Panc1 (cell line): ENCODE measurements at regions not wholly inside any gene's neighbourhood (a gene's known extent, or its start where the extent isn't known, plus 50 kb on each side); places are given as distances from the start of the nearest gene placed in this dataset.
"Not testable (repeated sequence)": the region's sequence is repeated elsewhere in the genome, so short reads cannot be mapped to it uniquely, and the experiment has no call there.

Source experiments
- ATAC-seq: fragments of 200-7000 bp; cut with Tn5 transposase; 2 replicates; pipeline ENCODE4 v1.9.1; 2020; ENCODE audit warnings: mild to moderate bottlenecking, moderate library complexity
- BruUV-seq: library from RNA; stranded (reverse); fragments of 400-500 nt; replicated peaks from 2 replicates; lab custom pipeline; 2021; lab: Mats Ljungman, UMichigan
- CTCF ChIA-PET: fragments of 300-600 bp; sonication (Branson Sonifier 250); formaldehyde crosslinking; loops from one replicate; lab custom pipeline; 2022; ENCODE audit warnings: antibody characterized with exemption; lab: Charles Lee
- POLR2A ChIA-PET: fragments of 300-600 bp; sonication (Branson Sonifier 250); formaldehyde crosslinking; loops from one replicate; lab custom pipeline; 2022; ENCODE audit warnings: antibody characterized with exemption; lab: Charles Lee
- DNase-seq: peaks from one replicate; pipeline ENCODE4 v3.0.0-alpha.2; 2010; ENCODE audit warnings: low read depth, low spot score
- H3K27ac ChIP-seq: 2 replicates; pipeline ENCODE4 v1.5.1; 2011; ENCODE audit warnings: mild to moderate bottlenecking, low read length, inconsistent platforms
- H3K27me3 ChIP-seq: fragments of 200-500 bp; sonication (Bioruptor generic); 2 replicates; pipeline ENCODE4 v1.6.0; 2014; ENCODE audit warnings: low read length, inconsistent platforms; ENCODE audit not compliant: control insufficient read depth, insufficient read depth
- H3K36me3 ChIP-seq: fragments of 200-500 bp; sonication (Bioruptor generic); 2 replicates; pipeline ENCODE4 v1.5.1; 2014; ENCODE audit warnings: inconsistent platforms, mild to moderate bottlenecking, low read length, moderate library complexity; ENCODE audit not compliant: control insufficient read depth, insufficient read depth
- H3K4me1 ChIP-seq: 2 replicates; pipeline ENCODE4 v1.5.1; 2011; ENCODE audit warnings: inconsistent platforms, mild to moderate bottlenecking, low read length, moderate library complexity; ENCODE audit not compliant: control insufficient read depth, insufficient read depth
- H3K4me3 ChIP-seq, 2 experiments: 2 replicates each; pipeline ENCODE4 v1.5.1; 2011 to 2012; ENCODE audit warnings: low read depth in 2 of 2, low read length in 2 of 2, mild to moderate bottlenecking in 2 of 2, inconsistent platforms in 1 of 2, moderate library complexity in 1 of 2
- H3K9me3 ChIP-seq: fragments of 200-500 bp; sonication (Bioruptor generic); 2 replicates; pipeline ENCODE4 v1.5.1; 2014; ENCODE audit warnings: low read depth, mild to moderate bottlenecking, inconsistent platforms, low read length, moderate library complexity; ENCODE audit not compliant: control insufficient read depth, insufficient read depth
- POLR2AphosphoS5 ChIP-seq: IDR thresholded peaks from 2 replicates; pipeline ENCODE4 v1.6.1; 2012; ENCODE audit warnings: mild to moderate bottlenecking, low read depth, low read length, moderate library complexity
- SIN3A ChIP-seq: IDR thresholded peaks from 2 replicates; pipeline ENCODE4 v1.6.1; 2012; ENCODE audit warnings: low read depth, mild to moderate bottlenecking, low read length, moderate library complexity, borderline replicate concordance; ENCODE audit not compliant: insufficient read depth
- TCF7L2 ChIP-seq: IDR thresholded peaks from 2 replicates; pipeline ENCODE4 v1.6.1; 2011; ENCODE audit warnings: mild to moderate bottlenecking, low read depth, low read length, inconsistent platforms
- in situ Hi-C: cut with HindIII; loops from 2 replicates; pipeline ENCODE4 v1.10.0; 2016; ENCODE audit warnings: low sequenced_read_pairs, low pct_unique_long_range_greater_than_20kb
- intact Hi-C: fragments of 100-400 bp; cut with micrococcal nuclease; formaldehyde crosslinking; loops from one replicate; pipeline ENCODE4 v1.10.0; 2022; ENCODE audit not compliant: unreplicated experiment
- TF ChIP-seq, protein P1 (sequence below), 2 experiments: IDR thresholded peaks; 2 replicates each; pipeline ENCODE4 v1.6.1; 2011 to 2012; ENCODE audit warnings: low read depth in 2 of 2, control low read depth in 1 of 2, low read length in 1 of 2, mild to moderate bottlenecking in 1 of 2, moderate library complexity in 1 of 2; ENCODE audit not compliant: insufficient read depth in 1 of 2
- TF ChIP-seq, protein P2 (sequence below): fragments of 450-650 bp; IDR thresholded peaks from 2 replicates; pipeline ENCODE4 v1.5.1; 2017; ENCODE audit warnings: mild to moderate bottlenecking

DNA sequence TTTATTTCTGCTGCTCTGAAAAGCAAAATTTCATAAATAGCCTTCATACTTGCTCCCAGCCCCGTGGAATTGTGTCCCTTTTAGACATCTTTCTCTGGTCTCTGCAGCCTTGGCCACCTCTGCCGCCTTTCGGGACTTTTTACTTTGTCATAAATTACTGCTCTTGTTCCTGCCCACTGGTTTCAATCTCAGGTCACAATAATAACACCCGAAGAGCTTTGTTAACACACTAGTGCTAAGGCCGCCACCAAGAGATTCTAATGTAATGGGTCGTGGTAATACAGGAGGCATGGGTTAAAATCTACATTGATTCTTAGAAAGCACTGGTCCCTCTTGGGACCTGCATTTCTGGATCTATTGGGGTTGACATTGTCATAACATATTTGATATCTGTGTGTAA, 276.0 kb upstream of the VWC2 start:
- no peak overlapping the region for H3K27ac ChIP-seq
- no peaks in the 10 kb centered on the region for H3K4me1 ChIP-seq
- ChIA-PET CTCF (no interaction called here), POLR2A (no interaction called here)
- DNase-seq (no peak), ATAC-seq (no peak)
- no peak overlapping the region for H3K4me3 ChIP-seq
- BruUV-seq: no TSS peak
- no peaks in the 10 kb centered on the region for H3K36me3 ChIP-seq
- no peak for TF ChIP-seq TCF7L2
- no peak for TF ChIP-seq SIN3A
- TF ChIP-seq, protein P1, sequence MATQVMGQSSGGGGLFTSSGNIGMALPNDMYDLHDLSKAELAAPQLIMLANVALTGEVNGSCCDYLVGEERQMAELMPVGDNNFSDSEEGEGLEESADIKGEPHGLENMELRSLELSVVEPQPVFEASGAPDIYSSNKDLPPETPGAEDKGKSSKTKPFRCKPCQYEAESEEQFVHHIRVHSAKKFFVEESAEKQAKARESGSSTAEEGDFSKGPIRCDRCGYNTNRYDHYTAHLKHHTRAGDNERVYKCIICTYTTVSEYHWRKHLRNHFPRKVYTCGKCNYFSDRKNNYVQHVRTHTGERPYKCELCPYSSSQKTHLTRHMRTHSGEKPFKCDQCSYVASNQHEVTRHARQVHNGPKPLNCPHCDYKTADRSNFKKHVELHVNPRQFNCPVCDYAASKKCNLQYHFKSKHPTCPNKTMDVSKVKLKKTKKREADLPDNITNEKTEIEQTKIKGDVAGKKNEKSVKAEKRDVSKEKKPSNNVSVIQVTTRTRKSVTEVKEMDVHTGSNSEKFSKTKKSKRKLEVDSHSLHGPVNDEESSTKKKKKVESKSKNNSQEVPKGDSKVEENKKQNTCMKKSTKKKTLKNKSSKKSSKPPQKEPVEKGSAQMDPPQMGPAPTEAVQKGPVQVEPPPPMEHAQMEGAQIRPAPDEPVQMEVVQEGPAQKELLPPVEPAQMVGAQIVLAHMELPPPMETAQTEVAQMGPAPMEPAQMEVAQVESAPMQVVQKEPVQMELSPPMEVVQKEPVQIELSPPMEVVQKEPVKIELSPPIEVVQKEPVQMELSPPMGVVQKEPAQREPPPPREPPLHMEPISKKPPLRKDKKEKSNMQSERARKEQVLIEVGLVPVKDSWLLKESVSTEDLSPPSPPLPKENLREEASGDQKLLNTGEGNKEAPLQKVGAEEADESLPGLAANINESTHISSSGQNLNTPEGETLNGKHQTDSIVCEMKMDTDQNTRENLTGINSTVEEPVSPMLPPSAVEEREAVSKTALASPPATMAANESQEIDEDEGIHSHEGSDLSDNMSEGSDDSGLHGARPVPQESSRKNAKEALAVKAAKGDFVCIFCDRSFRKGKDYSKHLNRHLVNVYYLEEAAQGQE (IDR thresholded peaks at IDR 0.05; ENCODE audit: insufficient read depth in 1 of 2, low read depth in 2 of 2, low read length in 1 of 2): no peak
- TF ChIP-seq POLR2AphosphoS5: no peak
- TF ChIP-seq, protein P2, sequence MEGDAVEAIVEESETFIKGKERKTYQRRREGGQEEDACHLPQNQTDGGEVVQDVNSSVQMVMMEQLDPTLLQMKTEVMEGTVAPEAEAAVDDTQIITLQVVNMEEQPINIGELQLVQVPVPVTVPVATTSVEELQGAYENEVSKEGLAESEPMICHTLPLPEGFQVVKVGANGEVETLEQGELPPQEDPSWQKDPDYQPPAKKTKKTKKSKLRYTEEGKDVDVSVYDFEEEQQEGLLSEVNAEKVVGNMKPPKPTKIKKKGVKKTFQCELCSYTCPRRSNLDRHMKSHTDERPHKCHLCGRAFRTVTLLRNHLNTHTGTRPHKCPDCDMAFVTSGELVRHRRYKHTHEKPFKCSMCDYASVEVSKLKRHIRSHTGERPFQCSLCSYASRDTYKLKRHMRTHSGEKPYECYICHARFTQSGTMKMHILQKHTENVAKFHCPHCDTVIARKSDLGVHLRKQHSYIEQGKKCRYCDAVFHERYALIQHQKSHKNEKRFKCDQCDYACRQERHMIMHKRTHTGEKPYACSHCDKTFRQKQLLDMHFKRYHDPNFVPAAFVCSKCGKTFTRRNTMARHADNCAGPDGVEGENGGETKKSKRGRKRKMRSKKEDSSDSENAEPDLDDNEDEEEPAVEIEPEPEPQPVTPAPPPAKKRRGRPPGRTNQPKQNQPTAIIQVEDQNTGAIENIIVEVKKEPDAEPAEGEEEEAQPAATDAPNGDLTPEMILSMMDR: no peak
- H3K9me3 ChIP-seq: no peaks in the 10 kb centered on the region
- no peaks in the 10 kb centered on the region for H3K27me3 ChIP-seq
- in situ Hi-C loops: no loop called here
- intact Hi-C loops: no loop called here

DNA sequence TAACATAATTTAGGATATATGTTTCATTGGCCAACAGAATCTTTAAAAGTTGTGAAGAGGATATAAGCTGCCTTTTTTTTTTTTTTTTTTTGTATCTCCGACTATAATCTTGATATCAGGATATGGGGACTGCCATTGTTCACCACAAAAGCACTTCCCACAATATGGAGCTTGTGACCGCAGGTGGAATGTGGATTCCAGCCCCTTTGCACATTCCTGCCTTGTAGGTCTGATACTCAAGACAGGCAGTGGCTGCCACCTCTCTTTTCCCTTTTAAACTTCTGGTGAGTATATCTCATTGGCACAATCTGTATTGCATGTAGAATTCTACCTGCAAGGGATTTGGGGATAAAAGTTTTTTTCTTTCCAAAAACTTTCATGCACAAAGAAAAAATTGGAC, 272.7 kb upstream of the VWC2 start:
- H3K4me1 ChIP-seq: no peaks in the 10 kb centered on the region
- no TSS peak for BruUV-seq
- ChIA-PET POLR2A (no interaction called here), CTCF (no interaction called here)
- no peaks in the 10 kb centered on the region for H3K36me3 ChIP-seq
- ATAC-seq (no peak), DNase-seq (no peak)
- intact Hi-C loops: no loop called here
- H3K4me3 ChIP-seq: no peak overlapping the region
- H3K9me3 ChIP-seq: no peaks in the 10 kb centered on the region
- no peak overlapping the region for H3K27ac ChIP-seq
- no peaks in the 10 kb centered on the region for H3K27me3 ChIP-seq
- in situ Hi-C loops: no loop called here
- TF ChIP-seq SIN3A (no peak), POLR2AphosphoS5 (no peak), TCF7L2 (no peak)
- TF ChIP-seq, protein P2: no peak
- TF ChIP-seq, protein P1 (IDR thresholded peaks at IDR 0.05; ENCODE audit: insufficient read depth in 1 of 2, low read depth in 2 of 2, low read length in 1 of 2): no peak

DNA sequence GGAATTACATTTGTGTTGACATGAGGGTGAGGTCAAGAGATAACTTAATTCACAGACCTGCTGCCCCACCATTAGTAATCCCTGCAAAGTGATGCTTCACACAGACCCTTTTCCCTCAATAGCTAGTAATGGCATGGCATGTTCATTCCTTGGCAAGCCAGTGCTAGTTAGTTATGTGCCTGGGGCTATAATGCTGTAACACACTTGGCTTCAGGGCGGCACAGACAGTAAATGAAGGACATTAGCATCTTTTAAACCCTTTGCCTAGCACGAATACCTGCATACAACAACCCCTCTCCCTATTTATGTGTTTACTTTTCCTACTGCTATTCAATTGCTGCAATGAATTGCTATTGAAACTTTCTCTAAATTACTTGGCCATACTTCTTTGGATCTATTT, 266.2 kb upstream of the VWC2 start:
- H3K4me1 ChIP-seq, CTCF ChIA-PET, POLR2A ChIA-PET, H3K4me3 ChIP-seq, ATAC-seq, intact Hi-C loops, H3K27ac ChIP-seq, DNase-seq, H3K36me3 ChIP-seq, in situ Hi-C loops, H3K27me3 ChIP-seq, H3K9me3 ChIP-seq, BruUV-seq: not testable (repeated sequence)
